ENCODE measurements at regions not wholly inside any gene's neighbourhood (a gene's known extent, or its start where the extent isn't known, plus 50 kb on each side); places are given as distances from the start of the nearest gene placed in this dataset.
"Not testable (repeated sequence)": the region's sequence is repeated elsewhere in the genome, so short reads cannot be mapped to it uniquely, and the experiment has no call there.

DNA sequence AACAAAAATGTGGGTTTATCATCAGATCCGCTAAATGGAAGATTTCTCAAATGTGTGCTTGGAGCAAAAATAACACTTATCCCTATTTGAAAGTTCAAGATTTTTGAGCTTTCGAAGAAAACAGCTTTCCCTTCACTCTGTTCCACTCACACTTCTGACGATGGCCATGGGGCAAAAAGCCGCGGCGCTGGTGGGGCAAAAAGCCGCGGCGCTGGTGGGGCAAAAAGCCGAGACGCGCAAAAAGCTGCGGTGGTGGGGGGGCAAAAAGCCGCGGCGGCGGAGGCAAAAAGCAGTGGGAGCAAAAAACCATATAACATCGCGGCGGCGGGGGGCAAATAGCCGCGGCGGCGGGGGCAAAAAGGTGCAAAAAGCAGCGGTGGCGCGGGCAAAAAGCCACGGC is 1631.5 kb downstream of the RPIA start:
- not testable (repeated sequence) for DNase-seq

DNA sequence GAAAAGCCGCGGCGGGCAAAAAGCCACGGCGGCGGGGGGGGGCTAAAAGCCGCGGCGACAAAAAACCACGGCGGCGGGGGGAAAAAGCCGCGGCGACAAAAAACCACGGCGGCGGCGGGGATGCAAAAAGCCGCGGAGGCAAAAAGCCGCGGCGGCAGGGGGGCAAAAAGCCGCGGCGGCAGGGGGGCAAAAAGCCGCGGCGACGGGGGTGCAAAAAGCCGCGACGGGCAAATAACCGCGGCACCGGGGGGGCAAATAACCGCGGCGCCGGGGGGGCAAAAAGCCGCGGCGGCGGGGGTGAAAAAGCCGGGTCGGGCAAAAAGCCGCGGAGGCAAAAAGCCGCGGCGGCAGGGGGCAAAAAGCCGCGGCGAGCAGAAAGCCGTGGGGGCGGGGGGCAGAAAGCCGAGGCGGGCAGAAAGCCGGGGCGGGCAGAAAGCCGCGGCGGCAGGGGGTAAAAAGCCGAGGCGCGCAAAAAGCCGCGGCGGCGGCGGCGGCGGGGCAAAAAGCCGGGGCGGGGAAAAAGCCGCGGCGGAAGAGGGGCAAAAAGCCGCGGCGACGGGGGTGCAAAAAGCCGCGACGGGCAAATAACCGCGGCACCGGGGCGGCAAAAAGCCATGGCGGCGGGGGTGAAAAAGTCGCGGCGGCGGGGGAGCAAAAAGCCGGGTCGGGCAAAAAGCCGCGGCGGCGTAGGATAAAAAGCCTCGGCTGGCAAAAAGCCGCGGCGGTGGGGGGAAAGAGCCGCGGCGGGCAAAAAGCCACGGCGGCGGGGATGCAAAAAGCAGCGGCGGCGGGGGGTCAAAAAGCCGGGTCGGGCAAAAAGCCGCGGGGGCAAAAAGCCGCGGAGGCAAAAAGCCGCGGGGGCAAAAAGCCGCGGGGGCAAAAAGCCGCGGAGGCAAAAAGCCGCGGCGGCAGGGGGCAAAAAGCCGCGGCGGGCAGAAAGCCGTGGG is 1632.4 kb downstream of the RPIA start:
- DNase-seq = not testable (repeated sequence)

DNA sequence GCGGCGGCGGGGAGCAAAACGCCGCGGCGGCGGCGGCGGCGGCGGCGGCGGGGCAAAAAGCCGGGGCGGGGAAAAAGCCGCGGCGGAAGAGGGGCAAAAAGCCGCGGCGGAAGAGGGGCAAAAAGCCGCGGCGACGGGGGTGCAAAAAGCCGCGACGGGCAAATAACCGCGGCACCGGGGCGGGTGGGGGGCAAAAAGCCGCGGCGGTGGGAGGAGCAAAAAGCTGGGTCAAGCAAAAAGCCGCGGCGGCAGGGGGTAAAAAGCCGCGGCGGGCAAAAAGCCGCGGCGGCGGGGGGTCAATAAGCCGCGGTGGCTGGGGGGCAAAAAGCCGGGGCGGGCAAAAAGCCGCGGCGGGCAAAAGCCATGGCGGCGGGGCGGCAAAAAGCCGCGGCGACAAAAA is 1633.2 kb downstream of the RPIA start:
- DNase-seq = not testable (repeated sequence)

DNA sequence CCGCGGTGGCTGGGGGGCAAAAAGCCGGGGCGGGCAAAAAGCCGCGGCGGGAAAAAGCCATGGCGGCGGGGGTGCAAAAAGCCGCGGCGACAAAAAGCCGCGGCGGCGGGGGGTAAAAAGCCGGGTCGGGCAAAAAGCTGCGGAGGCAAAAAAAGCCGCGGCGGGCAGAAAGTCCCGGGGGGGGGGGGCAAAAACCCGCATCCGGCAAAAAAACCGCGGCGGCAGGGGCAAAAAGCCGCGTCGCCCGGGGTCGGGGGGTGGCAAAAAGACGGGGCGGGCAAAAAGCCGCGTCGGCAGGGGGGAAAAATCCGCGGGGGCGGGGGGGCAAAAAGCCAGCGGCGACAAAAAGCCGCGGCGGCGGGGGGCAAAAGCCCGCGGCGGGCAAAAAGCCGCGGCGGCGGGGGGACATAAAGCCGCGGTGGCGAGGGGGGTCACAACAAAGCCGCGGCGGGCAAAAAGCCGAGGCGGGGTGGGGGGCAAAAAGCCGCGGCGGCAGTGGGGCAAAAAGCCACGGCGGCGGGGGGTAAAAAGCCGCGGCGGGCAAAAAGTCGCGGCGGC is 1634.4 kb downstream of the RPIA start:
- DNase-seq = not testable (repeated sequence)

DNA sequence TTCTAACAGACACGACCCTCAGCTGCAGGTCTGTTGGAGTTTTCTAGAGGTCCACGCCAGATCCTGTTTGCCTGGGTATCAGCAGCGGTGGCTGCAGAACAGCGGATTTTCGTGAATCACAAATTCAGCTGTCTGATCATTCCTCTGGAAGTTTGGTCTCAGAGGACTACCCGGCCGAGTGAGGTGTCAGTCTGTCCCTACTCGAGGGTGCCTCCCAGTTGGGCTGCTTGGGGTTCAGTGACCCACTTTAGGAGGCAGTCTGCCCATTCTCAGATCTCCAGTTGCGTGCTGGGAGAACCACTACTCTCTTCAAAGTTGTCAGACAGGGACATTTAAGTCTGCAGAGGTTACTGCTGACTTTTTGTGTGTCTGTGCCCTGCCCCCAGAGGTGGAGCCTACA is 1664.1 kb downstream of the RPIA start:
- not testable (repeated sequence) for DNase-seq

DNA sequence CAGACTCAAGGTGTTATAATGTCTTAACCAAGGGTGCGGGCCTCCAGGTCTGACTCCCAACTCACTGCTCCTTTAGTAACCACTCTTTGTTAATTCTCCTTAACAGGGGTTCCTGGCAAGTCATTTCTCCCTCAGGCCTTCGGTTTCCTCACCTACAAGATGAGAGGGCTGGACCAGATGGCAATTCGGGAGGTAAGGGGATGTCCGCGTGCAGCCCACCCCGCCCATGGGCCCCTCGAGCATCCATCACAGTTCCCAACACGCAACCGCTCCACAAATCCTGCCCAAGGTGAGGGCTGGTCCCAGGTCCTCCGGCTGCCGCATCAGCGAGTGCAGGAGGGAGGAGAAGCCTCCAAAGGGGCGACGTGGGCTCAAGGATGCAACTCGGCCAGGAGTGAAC is 1667.9 kb downstream of the RPIA start:
- not testable (repeated sequence) for DNase-seq

DNA sequence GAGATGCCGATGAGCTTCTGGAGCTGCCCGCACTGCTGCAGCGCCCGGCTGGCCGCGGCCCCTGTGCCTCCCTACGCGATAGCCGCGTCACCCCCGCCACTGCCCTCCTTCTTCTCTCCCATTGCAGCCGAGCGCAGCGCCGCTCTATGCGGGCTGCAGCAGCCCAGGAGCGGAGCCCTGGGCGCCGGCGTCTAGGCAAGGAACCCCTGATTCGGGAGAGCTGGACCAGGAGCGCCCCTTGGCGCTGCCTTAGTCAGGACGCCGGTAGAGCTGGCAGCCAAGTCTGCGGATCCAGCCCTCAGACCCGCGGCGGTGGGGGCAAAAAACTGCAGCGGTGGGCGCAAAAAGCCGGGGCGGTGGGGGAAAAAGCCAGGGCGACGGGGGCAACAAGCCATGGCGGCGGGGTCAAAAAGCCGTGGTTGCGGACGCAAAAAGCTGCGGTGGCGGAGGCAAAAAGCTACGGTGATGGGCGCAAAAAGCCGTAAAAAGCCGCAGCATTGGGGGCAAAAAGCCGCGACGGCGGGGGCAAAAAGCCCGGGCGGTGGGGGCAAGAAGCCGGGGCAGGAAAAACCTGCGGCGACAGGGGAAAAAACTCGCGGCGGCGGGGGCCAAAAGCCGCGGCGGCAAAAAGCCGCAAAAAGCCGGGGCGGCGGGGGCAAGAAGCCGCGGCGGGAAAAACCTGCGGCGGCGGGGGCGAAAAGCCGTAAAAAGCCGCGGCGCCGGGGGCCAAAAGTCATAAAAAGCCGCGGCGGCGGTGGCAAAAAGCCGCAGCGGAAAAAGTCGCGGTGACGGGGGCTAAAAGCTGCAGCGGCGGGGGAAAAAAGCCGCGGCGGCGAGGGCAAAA is 1668.6 kb downstream of the RPIA start:
- DNase-seq = not testable (repeated sequence)

DNA sequence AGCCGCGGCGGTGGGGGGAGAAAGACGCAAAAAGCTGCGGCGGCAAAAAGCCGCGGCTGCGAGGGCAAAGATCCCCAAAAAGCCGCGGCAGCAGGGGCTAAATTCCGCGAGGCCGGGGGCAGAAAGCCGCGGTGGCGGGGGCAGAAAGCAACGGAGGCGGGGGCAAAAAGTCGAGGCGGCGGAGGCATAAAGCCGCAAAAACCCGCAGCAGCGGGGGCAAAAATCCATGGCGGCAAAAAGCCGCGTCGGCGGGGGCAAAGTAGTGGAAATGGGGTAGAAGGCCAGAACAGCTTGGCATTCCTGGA is 1669.2 kb downstream of the RPIA start:
- DNase-seq = not testable (repeated sequence)

All from GDM1 (cell line).